ENCODE measurements at regions not wholly inside any gene's neighbourhood (a gene's known extent, or its start where the extent isn't known, plus 50 kb on each side); places are given as distances from the start of the nearest gene placed in this dataset.

- FAIRE-seq, result no peak
These were observed 519.7 kb downstream of the PLCL1 start for GRCh38 chr2:198324071-198324470.

- FAIRE-seq, result no peak
These were observed 517.9 kb downstream of the PLCL1 start for GRCh38 chr2:198322275-198322674.

- no peak for FAIRE-seq
These were observed 517.2 kb downstream of the PLCL1 start for GRCh38 chr2:198321522-198322088.

- FAIRE-seq, result no peak
These were observed 512.5 kb downstream of the PLCL1 start for GRCh38 chr2:198316852-198317396.

- no peak for FAIRE-seq
These were observed 511.6 kb downstream of the PLCL1 start for GRCh38 chr2:198315791-198316630.

GRCh38 chr2:198314559-198315153 is 510.3 kb downstream of the PLCL1 start:
- FAIRE-seq, result peak; percentile 95

GRCh38 chr2:198312596-198313483 is 508.4 kb downstream of the PLCL1 start:
- FAIRE-seq, result no peak

- FAIRE-seq, result no peak
These were observed 506.6 kb downstream of the PLCL1 start for GRCh38 chr2:198311020-198311419.

GRCh38 chr2:198309673-198310280 is 505.4 kb downstream of the PLCL1 start:
- FAIRE-seq, result peak; percentile 81

GRCh38 chr2:198309081-198309480 is 504.7 kb downstream of the PLCL1 start:
- no peak for FAIRE-seq

GRCh38 chr2:198308368-198308767 is 504.0 kb downstream of the PLCL1 start:
- FAIRE-seq, result no peak

GRCh38 chr2:198307093-198307492 is 502.7 kb downstream of the PLCL1 start:
- no peak for FAIRE-seq

- FAIRE-seq, result no peak
These were observed 500.5 kb downstream of the PLCL1 start for GRCh38 chr2:198304859-198305258.

- FAIRE-seq, result no peak
These were observed 493.0 kb downstream of the PLCL1 start for GRCh38 chr2:198297350-198297749.

GRCh38 chr2:198296665-198297308 is 492.4 kb downstream of the PLCL1 start:
- peak; percentile 34 for FAIRE-seq

- no peak for FAIRE-seq
These were observed 488.9 kb downstream of the PLCL1 start for GRCh38 chr2:198293281-198293680.

GRCh38 chr2:198289811-198290210 is 485.4 kb downstream of the PLCL1 start:
- no peak for FAIRE-seq

GRCh38 chr2:198287706-198288105 is 483.3 kb downstream of the PLCL1 start:
- FAIRE-seq, result no peak

GRCh38 chr2:198285216-198285615 is 480.8 kb downstream of the PLCL1 start:
- no peak for FAIRE-seq

GRCh38 chr2:198283146-198283545 is 478.8 kb downstream of the PLCL1 start:
- FAIRE-seq, result no peak

GRCh38 chr2:198282061-198282460 is 477.7 kb downstream of the PLCL1 start:
- FAIRE-seq, result no peak

GRCh38 chr2:198280145-198280544 is 475.8 kb downstream of the PLCL1 start:
- no peak for FAIRE-seq
